GM12878 (cell line): ENCODE measurements at regions not wholly inside any gene's neighbourhood (a gene's known extent, or its start where the extent isn't known, plus 50 kb on each side); places are given as distances from the start of the nearest gene placed in this dataset.

Experiments used
- ATAC-seq: fragments of 200-7000 bp; cut with Tn5 transposase; 3 replicates; pipeline ENCODE4 v1.9.1; 2020; ENCODE audit warnings: mild to moderate bottlenecking, moderate library complexity
- BruUV-seq: library from RNA; stranded (reverse); fragments of 400-500 nt; replicated peaks from 2 replicates; lab custom pipeline; 2021; lab: Mats Ljungman, UMichigan
- CTCF ChIA-PET: fragments of 300-600 bp; sonication (Branson Sonifier 250); formaldehyde crosslinking; extraction: SDS; loops from one replicate; lab custom pipeline; 2021; ENCODE audit warnings: inconsistent platforms; lab: Yijun Ruan, JAX
- POLR2A ChIA-PET: fragments of 350-600 bp; formaldehyde crosslinking; extraction: SDS; loops from one replicate; lab custom pipeline; 2021; ENCODE audit warnings: inconsistent platforms; lab: Charles Lee
- RAD21 ChIA-PET: fragments of 300-600 bp; sonication (Branson Sonifier 250); formaldehyde crosslinking; loops from one replicate; lab custom pipeline; 2023; ENCODE audit warnings: antibody characterized with exemption; ENCODE audit not compliant: unreplicated experiment; lab: Charles Lee
- SMC1A ChIA-PET: fragments of 300-600 bp; sonication (Branson Sonifier 250); formaldehyde crosslinking; loops from one replicate; lab custom pipeline; 2023; ENCODE audit not compliant: unreplicated experiment, uncharacterized antibody; lab: Charles Lee
- DNase-seq: peaks from one replicate; pipeline ENCODE4 v3.0.0-alpha.2; 2011; ENCODE audit warnings: low read depth, low spot score
- FAIRE-seq: peaks from 3 replicates; lab custom pipeline; 2011; peaks lifted over from hg19 to GRCh38; lab: Jason Lieb, UNC
- H2AFZ ChIP-seq: 2 replicates; pipeline ENCODE4 v1.6.0; 2011; ENCODE audit warnings: low read depth, low read length, control low read depth; ENCODE audit not compliant: control insufficient read depth
- H3K27ac ChIP-seq: 2 replicates; pipeline ENCODE4 v1.5.1; 2011; ENCODE audit warnings: control low read depth; ENCODE audit not compliant: control insufficient read depth, insufficient read depth
- H3K27me3 ChIP-seq, 2 experiments: replicated peaks in 1 of 2; 2 replicates each; pipeline versions ENCODE4 v1.6.0 to v1.6.1; 2011; ENCODE audit warnings: low read length in 1 of 2; ENCODE audit not compliant: control insufficient read depth in 2 of 2, insufficient read depth in 2 of 2
- H3K36me3 ChIP-seq, 2 experiments: 2 replicates each; pipeline ENCODE4 v1.5.1; 2011; ENCODE audit warnings: low read length in 1 of 2; ENCODE audit not compliant: control insufficient read depth in 2 of 2, insufficient read depth in 2 of 2
- H3K4me1 ChIP-seq: 2 replicates; pipeline ENCODE4 v1.6.1; 2011; ENCODE audit warnings: mild to moderate bottlenecking, low read length, moderate library complexity, mixed read lengths; ENCODE audit not compliant: control insufficient read depth, insufficient read depth
- H3K4me2 ChIP-seq: 2 replicates; pipeline ENCODE4 v1.6.0; 2011; ENCODE audit warnings: control low read depth; ENCODE audit not compliant: control insufficient read depth, insufficient read depth
- H3K4me3 ChIP-seq: fragments of 200-600 bp; sonication (generic); 2 replicates; pipeline ENCODE4 v1.5.1; 2016
- H3K79me2 ChIP-seq: 2 replicates; pipeline ENCODE4 v1.6.0; 2011; ENCODE audit warnings: low read length; ENCODE audit not compliant: control insufficient read depth, insufficient read depth
- H3K9ac ChIP-seq: 2 replicates; pipeline ENCODE4 v1.8.0; 2011; ENCODE audit warnings: low read length, control low read depth, mixed read lengths; ENCODE audit not compliant: control insufficient read depth, insufficient read depth
- H3K9me3 ChIP-seq: replicated peaks from 3 replicates; pipeline ENCODE4 v1.5.1; 2011; ENCODE audit warnings: mild to moderate bottlenecking, low read length; ENCODE audit not compliant: control insufficient read depth, insufficient read depth
- H4K20me1 ChIP-seq: 2 replicates; pipeline ENCODE4 v1.6.0; 2011; ENCODE audit not compliant: control insufficient read depth, insufficient read depth
- NFXL1 ChIP-seq: fragments of 450-650 bp; IDR thresholded peaks from 2 replicates; pipeline ENCODE4 v1.6.1; 2017; ENCODE audit warnings: antibody characterized with exemption, mild to moderate bottlenecking, borderline replicate concordance
- WGBS: methylation state at CpG from one replicate; pipeline ENCODE4 v1.1.6; 2016; ENCODE audit warnings: low lambda C conversion rate; ENCODE audit not compliant: insufficient replicate concordance, insufficient coverage; ENCODE audit errors: missing lambda C conversion rate; 5-methylcytosine and 5-hydroxymethylcytosine counted together
- in situ Hi-C: fragments of 300-500 bp; cut with MboI; formaldehyde crosslinking; loops from 9 replicates; pipeline ENCODE4 v1.14.3; 2018; ENCODE audit warnings: mixed read lengths
- intact Hi-C: fragments of 100-400 bp; cut with micrococcal nuclease; formaldehyde crosslinking; loops from one replicate; pipeline ENCODE4 v1.14.2; 2022; ENCODE audit not compliant: unreplicated experiment
- TF ChIP-seq, protein P1 (sequence below): IDR thresholded peaks from 2 replicates; pipeline ENCODE4 v1.6.1; 2012; ENCODE audit warnings: low read length, inconsistent platforms
- TF ChIP-seq, protein P2 (sequence below): fragments of 450-650 bp; conservative IDR thresholded peaks from 2 replicates; pipeline ENCODE4 v1.6.1; 2017; ENCODE audit warnings: mild to moderate bottlenecking, moderate library complexity

DNA sequence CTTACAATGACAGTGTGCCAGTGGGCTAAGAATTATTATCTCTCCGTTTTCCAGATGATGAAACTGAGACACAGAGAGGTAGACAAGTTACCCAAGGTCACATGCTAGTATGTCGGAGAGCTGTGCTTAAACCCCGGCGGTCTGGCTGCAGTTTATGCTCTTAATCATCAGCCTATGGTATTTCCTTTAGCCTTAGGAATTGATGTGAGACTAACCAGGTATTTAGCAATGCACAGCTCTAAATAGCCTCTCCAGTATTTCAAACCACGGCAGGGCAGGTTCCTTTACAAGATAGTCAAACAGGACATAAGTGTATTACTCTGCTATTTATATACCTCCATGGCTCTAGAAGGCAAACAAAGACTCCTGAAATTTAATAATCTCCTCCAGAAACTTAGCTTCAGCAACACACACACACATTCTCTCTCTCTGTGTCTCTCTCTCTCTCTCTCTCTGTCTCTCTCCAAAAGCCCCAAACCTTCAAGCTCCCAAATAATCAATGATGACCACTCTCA, 142.0 kb upstream of the ZNF217 start:
- POLR2A ChIA-PET, result interaction anchor here (0.6 to 6.0 kb wide), 12 partner anchors 14 to 172 kb away, joined by 3 to 49 read pairs (median 8); no protein-coding TSS in a partner anchor
- Histone ChIP-seq H3K9ac (no peak overlapping the region; the same call in 1 of the 2 replicates), H3K79me2 (no peaks in the 10 kb centered on the region; the same call in 1 of the 2 replicates), H3K9me3 (no peaks in the 10 kb centered on the region; the same call in 1 of the 3 replicates), H3K4me2 (peak overlapping the region; percentile 44; the same call in 1 of the 2 replicates), H2AFZ (peak overlapping the region; percentile 71), H3K27ac (peak overlapping the region; percentile 86), H3K4me1 (peaks cover 47% of the 10 kb centered on the region), H3K36me3 (no peaks in the 10 kb centered on the region), H3K27me3 (no peaks in the 10 kb centered on the region), H3K4me3 (no peak overlapping the region), H4K20me1 (no peaks in the 10 kb centered on the region)
- FAIRE-seq (no peak), ATAC-seq (no peak), DNase-seq (no peak)
- TF ChIP-seq NFXL1, result peak; percentile 83; the same call in 1 of the 2 replicates
- TF ChIP-seq, protein P1, sequence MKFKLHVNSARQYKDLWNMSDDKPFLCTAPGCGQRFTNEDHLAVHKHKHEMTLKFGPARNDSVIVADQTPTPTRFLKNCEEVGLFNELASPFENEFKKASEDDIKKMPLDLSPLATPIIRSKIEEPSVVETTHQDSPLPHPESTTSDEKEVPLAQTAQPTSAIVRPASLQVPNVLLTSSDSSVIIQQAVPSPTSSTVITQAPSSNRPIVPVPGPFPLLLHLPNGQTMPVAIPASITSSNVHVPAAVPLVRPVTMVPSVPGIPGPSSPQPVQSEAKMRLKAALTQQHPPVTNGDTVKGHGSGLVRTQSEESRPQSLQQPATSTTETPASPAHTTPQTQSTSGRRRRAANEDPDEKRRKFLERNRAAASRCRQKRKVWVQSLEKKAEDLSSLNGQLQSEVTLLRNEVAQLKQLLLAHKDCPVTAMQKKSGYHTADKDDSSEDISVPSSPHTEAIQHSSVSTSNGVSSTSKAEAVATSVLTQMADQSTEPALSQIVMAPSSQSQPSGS, result no peak
- TF ChIP-seq, protein P2, sequence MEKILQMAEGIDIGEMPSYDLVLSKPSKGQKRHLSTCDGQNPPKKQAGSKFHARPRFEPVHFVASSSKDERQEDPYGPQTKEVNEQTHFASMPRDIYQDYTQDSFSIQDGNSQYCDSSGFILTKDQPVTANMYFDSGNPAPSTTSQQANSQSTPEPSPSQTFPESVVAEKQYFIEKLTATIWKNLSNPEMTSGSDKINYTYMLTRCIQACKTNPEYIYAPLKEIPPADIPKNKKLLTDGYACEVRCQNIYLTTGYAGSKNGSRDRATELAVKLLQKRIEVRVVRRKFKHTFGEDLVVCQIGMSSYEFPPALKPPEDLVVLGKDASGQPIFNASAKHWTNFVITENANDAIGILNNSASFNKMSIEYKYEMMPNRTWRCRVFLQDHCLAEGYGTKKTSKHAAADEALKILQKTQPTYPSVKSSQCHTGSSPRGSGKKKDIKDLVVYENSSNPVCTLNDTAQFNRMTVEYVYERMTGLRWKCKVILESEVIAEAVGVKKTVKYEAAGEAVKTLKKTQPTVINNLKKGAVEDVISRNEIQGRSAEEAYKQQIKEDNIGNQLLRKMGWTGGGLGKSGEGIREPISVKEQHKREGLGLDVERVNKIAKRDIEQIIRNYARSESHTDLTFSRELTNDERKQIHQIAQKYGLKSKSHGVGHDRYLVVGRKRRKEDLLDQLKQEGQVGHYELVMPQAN, result 0 out of 2 replicates have a peak, but pooled peaks have one; percentile 21
- intact Hi-C loops, result loop anchor here (2.0 to 5.0 kb wide), 4 partner anchors 29 to 153 kb away; no protein-coding TSS in a partner anchor
- RAD21 ChIA-PET, result interaction anchor here (0.6 to 3.1 kb wide), 29 partner anchors 9 to 328 kb away, joined by 3 to 41 read pairs (median 7); no protein-coding TSS in a partner anchor
- in situ Hi-C loops, result loop anchor here (25.0 kb wide), 1 partner anchor 1548 kb away; the partner anchor contains the start of gene ZFP64
- WGBS, result 8% methylated on average over 5 of the region's 5 CpGs
- no TSS peak for BruUV-seq
- SMC1A ChIA-PET, result interaction anchor here (0.6 to 14.8 kb wide), 27 partner anchors 9 to 198 kb away, joined by 3 to 290 read pairs (median 8); no protein-coding TSS in a partner anchor
- CTCF ChIA-PET, result interaction anchor here (0.7 to 7.4 kb wide), 14 partner anchors 14 to 327 kb away, joined by 3 to 47 read pairs (median 5); partner anchors contain the start of gene ZNF217
